ENCODE measurements at regions not wholly inside any gene's neighbourhood (a gene's known extent, or its start where the extent isn't known, plus 50 kb on each side); places are given as distances from the start of the nearest gene placed in this dataset.

DNA sequence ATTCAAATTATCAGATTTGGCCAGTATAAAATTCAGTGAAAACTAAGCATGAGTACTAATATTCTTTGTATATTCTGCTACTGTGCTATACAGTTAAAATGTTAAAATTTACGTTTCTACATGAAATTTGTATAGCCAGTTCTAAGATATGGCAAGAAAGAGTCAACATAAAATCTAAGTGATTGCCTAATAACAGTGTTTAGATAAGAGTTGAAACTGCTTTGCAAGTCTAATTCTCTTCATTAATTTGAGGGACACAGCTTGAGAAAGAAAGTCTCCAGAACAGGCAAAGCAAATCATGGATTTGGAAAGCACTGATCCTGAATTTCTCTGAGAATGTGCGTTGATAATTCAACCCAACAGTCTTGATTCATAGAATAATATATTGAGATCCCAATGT lies 630.9 kb upstream of the USP24 start:
- TF ChIP-seq CTCF (IDR thresholded peaks at IDR 0.05) (no peak), POLR2A (IDR thresholded peaks at IDR 0.05) (no peak), EP300 (IDR thresholded peaks at IDR 0.05; ENCODE audit: low read depth) (no peak)
